Cardiac fibroblast (primary cell): ENCODE measurements at regions not wholly inside any gene's neighbourhood (a gene's known extent, or its start where the extent isn't known, plus 50 kb on each side); places are given as distances from the start of the nearest gene placed in this dataset.
A peak's percentile ranks its signal among the peaks of the same experiment; 100 is the strongest.

Experiments
- DNase-seq, 2 donors: peaks; one replicate each; pipeline versions ENCODE4 v3.0.0 to v3.0.0-alpha.2; 2010; ENCODE audit warnings: low read depth in 2 of 2
- H3K4me3 ChIP-seq, 2 donors: replicated peaks in 1 of 2; 1 replicate in 1 of 2; 2 replicates in 1 of 2; pipeline ENCODE4 v1.5.1; 2011; ENCODE audit warnings: low read depth in 2 of 2, low read length in 2 of 2, mild to moderate bottlenecking in 2 of 2, moderate library complexity in 1 of 2
- CTCF ChIP-seq: IDR thresholded peaks from one replicate; pipeline ENCODE4 v1.5.1; 2011; ENCODE audit warnings: low read depth, mild to moderate bottlenecking, low read length, inconsistent platforms

GRCh38 chr3:161990036-161990435 lies 493.4 kb downstream of the OTOL1 start:
- TF ChIP-seq CTCF, result no peak
- H3K4me3 ChIP-seq, result no peak overlapping the region
- DNase-seq, result no peak

GRCh38 chr3:161991901-161992540 lies 495.4 kb downstream of the OTOL1 start:
- TF ChIP-seq CTCF, result no peak
- H3K4me3 ChIP-seq, result no peak overlapping the region
- DNase-seq, result peak in 1 of 2 donors; percentile 17

GRCh38 chr3:161999846-162000245 lies 503.2 kb downstream of the OTOL1 start:
- no peak for TF ChIP-seq CTCF

GRCh38 chr3:162007722-162008121 lies 511.1 kb downstream of the OTOL1 start:
- no peak for TF ChIP-seq CTCF
- no peak overlapping the region for H3K4me3 ChIP-seq
- peak in 1 of 2 donors; percentile 19 for DNase-seq

More at GRCh38 chr3:161999846-162000245, 503.2 kb downstream of the OTOL1 start:
- DNase-seq, result no peak
- H3K4me3 ChIP-seq, result no peak overlapping the region

GRCh38 chr3:162012633-162013032 lies 516.0 kb downstream of the OTOL1 start:
- no peak for DNase-seq
- H3K4me3 ChIP-seq, result no peak overlapping the region
- no peak for TF ChIP-seq CTCF

GRCh38 chr3:162014284-162014683 lies 517.7 kb downstream of the OTOL1 start:
- TF ChIP-seq CTCF, result no peak
- no peak for DNase-seq
- no peak overlapping the region for H3K4me3 ChIP-seq

- no peak overlapping the region for H3K4me3 ChIP-seq
- DNase-seq, result no peak
- no peak for TF ChIP-seq CTCF
Measured at GRCh38 chr3:162015856-162016255, 519.2 kb downstream of the OTOL1 start.
